Stimulated activated CD4-positive, alpha-beta T cell treated with anti-CD3 and anti-CD28 coated beads, Interleukin-15, amount 100 ng/mL, for 48 hours (primary cell): ENCODE measurements at regions not wholly inside any gene's neighbourhood (a gene's known extent, or its start where the extent isn't known, plus 50 kb on each side); places are given as distances from the start of the nearest gene placed in this dataset.
"Not testable (repeated sequence)": the region's sequence is repeated elsewhere in the genome, so short reads cannot be mapped to it uniquely, and the experiment has no call there.

Source experiments
- DNase-seq, 2 donors: peaks; one replicate each; pipeline ENCODE4 v3.0.0-alpha.2; 2020; ENCODE audit warnings: low read depth in 2 of 2

DNA sequence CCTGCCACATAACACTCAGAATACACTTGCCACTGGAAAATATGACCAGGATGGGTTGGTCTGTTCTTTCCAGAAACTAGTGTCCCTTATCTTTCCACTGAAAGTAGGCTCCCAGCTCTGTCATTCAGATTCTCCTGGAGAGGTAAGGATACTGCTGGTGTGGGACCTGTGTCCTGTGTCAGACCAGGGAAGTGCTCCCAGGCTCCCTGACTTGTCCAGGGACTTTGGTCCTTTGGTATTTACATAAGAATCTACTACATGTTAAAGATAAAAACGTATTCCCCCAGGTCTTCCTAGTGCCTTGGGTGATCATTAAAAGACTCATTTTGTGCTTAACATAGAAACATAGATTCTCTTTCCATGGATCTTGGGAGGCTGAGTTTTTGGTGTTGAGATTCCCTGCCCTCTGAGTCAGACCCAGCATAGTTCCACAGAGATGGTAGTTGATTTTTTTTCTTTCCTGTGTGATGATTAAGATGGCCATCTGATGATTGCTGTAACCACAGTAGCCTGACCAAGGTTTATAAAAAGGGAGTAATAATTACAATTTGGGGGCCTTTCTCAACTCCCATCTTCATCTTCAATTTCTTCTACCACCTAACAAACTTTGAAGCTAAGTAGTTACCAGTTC, 159.8 kb upstream of the JADE1 start:
- DNase-seq = no peak

GRCh38 chr4:128649161-128649560, 160.3 kb upstream of the JADE1 start:
- no peak for DNase-seq

GRCh38 chr4:128648021-128648420, 161.5 kb upstream of the JADE1 start:
- no peak for DNase-seq

DNA sequence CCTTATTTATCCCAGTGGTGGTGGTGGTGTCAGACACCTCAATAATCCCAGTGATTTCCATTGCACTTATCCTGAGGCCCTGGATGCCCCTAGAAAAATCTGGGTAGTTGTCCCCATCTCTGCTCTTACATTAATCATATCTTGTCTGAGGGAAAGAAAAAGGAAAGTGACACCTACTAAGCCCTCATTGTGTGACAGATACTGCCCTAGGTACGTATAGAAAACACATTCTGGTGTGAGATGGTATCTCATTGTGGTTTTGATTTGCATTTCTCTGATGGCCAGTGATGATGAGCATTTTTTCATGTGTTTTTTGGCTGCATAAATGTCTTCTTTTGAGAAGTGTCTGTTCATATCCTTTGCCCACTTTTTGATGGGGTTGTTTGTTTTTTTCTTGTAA, 162.6 kb upstream of the JADE1 start:
- not testable (repeated sequence) for DNase-seq

- not testable (repeated sequence) for DNase-seq
These were observed 164.5 kb upstream of the JADE1 start for GRCh38 chr4:128644693-128645654.

GRCh38 chr4:128644107-128644506, 165.4 kb upstream of the JADE1 start:
- DNase-seq = not testable (repeated sequence)

DNA sequence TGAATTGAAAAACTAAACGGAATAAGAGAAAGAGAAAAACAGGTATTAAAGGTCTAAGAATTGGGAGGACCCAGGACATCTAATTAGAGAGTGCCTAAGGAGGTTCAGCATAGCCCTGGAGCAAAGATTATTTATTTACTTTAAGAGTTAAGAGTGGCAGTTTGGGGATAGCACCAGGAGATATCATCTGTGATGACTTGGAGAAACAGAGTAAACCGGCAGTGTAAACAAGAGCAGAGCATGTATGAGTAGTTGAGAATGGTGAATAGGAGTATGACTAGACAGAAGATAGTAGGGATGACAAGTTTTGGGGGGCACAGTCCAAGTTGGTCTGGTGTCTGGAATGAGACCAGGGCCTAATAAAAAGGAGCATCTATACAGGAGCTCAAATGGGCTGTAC, 167.9 kb upstream of the JADE1 start:
- DNase-seq = not testable (repeated sequence)

DNA sequence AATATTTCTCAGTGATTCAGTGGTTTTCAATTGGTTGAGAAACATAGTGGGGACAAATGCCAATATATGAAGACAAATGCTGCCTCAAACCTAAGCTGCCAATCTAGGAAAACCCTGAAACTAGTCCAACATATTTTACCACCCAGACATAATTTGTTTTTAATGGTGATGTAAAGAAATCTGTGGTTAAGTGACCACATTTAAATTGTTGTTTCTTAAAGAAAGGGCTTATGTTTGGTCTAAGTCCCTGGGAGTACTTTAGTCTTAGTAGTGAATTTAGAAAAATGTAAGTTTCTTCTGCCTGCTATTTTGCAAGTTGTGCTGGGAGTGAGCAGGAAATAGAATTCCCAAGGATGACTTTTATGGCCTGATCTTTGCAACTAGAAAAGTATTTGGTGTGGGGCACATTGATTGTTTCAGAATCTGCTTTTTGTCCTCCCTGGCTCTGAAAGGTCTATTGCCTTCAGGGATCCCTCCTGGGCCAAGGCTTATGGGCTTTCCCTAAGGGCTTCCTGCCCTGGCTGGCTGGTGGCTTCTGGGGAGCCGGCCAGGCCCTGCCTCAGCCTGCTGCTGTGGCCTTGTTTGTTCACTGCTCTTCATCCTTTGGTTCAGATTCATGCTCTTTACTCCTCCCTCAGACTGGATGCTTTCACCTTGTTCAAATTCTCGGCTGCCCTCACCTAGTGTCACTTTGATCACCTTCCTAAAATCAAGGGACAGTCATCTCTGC, 169.8 kb upstream of the JADE1 start:
- no peak for DNase-seq

DNA sequence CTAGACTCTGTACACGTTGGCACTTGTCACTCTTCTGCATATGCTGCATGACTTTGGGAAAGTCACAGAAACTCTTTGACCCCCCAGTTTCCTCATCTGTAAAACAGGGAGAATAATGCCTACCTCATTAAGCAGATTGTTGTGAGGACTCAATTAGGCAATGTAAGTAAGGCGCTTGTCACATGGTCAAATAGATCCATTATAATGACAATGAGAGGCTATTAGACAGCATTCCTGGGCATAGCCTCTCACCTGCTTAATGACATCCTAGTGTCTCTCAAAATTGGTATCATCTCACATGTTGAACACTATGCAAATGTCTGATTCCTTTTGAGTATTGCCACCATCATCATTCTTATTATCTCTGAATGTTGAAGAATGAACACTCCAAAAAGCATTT, 172.6 kb upstream of the JADE1 start:
- no peak for DNase-seq

DNA sequence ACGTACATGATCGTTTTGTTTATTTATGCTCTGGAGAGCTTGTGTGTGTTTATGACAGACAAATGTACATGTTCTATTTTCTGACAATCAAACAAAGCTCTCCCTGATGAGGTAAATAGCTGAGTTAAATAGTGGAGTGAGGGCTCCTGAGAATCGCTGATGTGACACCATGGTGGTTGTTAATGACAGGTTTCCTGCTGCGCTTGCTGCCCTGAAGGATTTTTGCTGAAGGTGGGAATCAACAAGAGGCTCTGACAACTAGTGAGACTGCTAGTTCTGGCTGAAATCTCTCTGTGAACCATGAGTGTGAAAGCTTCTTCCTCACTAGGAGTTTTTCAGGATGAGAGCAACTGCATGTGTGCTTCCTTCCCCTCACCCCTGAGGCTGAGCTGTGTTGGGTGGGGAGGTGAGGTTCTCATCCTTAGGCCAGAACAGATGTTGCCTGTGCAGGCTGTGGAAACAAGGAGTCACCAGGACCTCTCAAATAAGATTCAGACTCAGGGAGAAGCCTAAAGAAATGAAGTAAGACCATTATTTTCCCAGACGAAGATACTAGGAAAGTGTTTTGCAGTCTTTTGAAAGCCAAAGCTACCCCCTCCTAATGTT, 173.4 kb upstream of the JADE1 start:
- DNase-seq = no peak

DNA sequence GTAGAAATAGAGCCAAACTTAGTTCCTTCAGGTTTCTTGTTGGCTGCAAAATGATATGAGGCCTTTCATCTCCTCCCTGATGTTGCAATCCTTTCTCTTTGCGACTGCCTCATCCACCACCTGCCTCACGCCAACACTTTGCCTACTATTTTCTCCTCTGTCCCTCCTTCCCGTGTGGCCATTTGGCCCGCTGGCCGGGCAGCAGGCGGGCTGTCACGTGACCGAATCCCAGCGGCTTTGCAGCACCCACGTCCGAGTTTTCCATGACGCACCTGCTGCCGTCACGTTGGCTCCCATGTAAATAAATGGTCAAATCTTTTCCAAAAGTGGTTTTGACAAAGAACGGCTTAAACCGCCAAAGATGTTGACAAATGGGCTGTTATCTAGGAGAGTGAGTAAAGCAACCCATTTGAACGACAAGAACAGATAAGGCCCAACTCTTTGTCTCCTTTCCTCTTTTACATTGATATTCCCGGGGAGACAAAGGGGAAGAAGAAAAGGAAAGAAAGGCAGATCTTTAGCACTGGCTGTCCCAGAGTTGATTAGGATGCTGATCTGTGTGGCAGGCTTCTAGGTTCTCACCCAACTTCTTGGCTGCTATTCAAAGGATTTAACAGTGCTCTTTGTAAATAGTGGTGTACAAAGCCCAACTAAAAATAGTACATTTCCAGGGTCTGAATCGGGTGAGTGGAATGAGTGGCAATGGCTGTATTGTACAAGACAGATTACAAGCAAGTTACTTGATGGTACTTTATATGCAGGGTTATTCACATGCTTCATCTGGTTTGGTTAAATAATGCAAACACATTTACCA, 174.2 kb upstream of the JADE1 start:
- DNase-seq = no peak

DNA sequence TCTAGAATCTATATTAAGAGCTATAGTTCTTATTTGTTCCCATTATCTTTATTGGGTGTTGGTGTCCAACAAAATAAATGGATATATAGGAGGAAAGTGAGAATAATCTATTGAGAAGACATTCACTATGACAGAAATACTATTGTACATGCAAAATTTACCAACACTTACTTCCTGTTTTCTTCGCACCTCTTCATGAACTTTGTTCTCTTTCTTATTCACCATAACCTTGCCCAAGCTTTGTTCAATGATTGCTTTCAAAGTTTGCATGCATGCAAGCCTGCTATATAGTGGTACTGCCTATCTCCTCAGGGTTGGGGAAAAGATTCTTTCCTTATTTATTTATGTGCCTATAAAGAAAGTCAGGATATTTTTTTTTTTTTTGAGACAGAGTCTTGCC, 176.4 kb upstream of the JADE1 start:
- DNase-seq = no peak

GRCh38 chr4:128630871-128631270, 178.6 kb upstream of the JADE1 start:
- DNase-seq = no peak

DNA sequence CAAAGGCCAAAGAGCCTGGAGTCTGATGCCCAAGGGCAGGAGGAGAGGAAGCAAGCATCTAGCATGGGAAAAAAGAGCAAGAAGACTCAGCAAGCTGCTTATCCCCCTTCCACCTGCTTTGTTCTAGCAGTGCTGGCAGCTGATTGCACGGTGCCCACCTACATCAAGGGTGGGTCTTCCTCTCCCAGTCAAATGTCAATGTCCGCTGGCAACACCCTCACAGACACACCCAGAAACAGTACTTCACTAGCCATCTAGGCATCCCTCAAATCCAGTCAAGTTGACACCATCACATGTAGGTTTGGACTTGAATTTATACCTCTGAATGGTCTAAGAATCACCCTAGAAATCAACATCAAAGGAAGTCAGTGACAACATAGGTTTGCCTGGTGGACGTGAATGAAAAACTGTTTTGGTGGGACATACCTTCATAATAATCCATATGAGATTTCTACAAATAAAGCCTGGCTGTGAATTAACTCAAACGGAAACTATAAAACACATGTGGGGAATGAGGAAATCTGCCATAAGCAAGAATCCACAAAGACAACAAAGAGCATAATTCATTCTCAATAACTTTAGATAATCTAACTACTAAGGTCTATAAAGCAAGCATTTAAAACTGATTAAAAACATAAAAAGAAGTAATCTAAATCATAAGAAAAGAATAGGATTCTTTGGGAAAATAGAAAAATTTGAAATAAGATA, 185.8 kb upstream of the JADE1 start:
- DNase-seq = no peak

DNA sequence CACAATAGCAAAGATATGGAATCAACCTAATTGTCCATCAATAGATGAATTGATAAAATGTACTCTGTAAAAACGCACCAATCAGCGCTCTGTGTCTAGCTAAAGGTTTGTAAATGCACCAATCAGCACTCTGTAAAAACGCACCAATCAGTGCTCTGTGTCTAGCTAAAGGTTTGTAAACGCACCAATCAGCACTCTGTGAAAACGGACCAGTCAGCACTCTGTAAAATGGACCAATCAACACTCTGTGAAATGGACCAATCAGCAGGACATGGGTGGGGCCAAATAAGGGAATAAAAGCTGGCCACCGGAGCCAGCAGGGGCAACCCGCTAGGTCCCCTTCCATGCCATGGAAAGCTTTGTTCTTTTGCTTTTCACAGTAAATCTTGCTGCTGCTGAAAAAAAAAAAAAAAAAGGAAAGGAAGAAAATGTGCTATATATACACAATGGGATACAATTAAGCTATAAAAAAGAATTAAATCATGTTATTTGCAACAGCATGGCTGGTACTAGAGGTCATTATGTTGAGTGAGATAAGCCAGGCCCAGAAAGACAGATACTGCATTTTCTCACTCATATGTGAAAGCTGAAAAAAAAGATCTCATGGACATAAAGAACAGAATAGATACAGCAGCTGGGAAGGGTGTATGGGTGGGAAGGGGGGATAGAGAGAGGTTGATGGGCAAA, 189.1 kb upstream of the JADE1 start:
- DNase-seq = not testable (repeated sequence)

GRCh38 chr4:128615197-128615596, 194.3 kb upstream of the JADE1 start:
- DNase-seq = no peak

GRCh38 chr4:128608006-128608405, 201.5 kb upstream of the JADE1 start:
- DNase-seq = no peak

GRCh38 chr4:128606173-128606572, 203.3 kb upstream of the JADE1 start:
- DNase-seq = no peak

- DNase-seq = no peak
These were observed 204.7 kb upstream of the JADE1 start for GRCh38 chr4:128604840-128605239.

DNA sequence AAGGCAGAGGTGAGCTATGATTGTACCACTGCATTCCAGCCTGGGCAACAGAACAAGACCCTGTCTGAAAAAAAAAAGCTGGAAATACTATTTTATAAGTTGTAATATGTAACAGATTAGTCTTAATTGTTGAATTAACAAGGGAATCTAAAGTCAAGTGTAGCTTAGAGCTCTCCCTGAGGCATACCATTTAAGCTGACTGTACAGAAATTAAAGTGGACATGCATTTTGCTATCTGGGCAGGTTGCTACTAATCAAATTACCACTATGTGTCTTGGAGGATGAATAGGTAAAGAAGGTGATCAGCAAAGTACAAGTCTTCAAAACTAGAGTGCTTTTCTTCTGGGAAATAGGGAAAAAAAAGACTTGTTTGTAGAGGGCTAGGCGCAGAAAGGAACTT, 205.3 kb upstream of the JADE1 start:
- no peak for DNase-seq
